CD8-positive, alpha-beta memory T cell (primary cell): ENCODE measurements at regions not wholly inside any gene's neighbourhood (a gene's known extent, or its start where the extent isn't known, plus 50 kb on each side); places are given as distances from the start of the nearest gene placed in this dataset.

Experiments used
- CTCF ChIA-PET: fragments of 350-600 bp; sonication (Branson Sonifier 250); formaldehyde crosslinking; loops from one replicate; lab custom pipeline; 2021; ENCODE audit warnings: antibody characterized with exemption; lab: Charles Lee
- POLR2A ChIA-PET: fragments of 350-600 bp; sonication (Branson Sonifier 250); formaldehyde crosslinking; loops from one replicate; lab custom pipeline; 2021; ENCODE audit warnings: antibody characterized with exemption; lab: Charles Lee
- DNase-seq, 5 donors: peaks; one replicate each; pipeline versions ENCODE4 v3.0.0 to v3.0.0-alpha.2; 2020 to 2022; ENCODE audit warnings: mixed read lengths in 1 of 5
- H3K27ac ChIP-seq: one replicate; pipeline ENCODE4 v1.7.0; 2013; ENCODE audit warnings: low read depth, mild to moderate bottlenecking, low read length, moderate library complexity
- H3K27me3 ChIP-seq: 2 replicates; pipeline ENCODE4 v1.7.0; 2013; ENCODE audit warnings: low read length, mild to moderate bottlenecking; ENCODE audit not compliant: insufficient read depth, poor library complexity, severe bottlenecking
- H3K36me3 ChIP-seq: 2 replicates; pipeline ENCODE4 v1.7.0; 2013; ENCODE audit warnings: mild to moderate bottlenecking, low read length, moderate library complexity; ENCODE audit not compliant: insufficient read depth
- H3K4me1 ChIP-seq: 2 replicates; pipeline ENCODE4 v1.7.0; 2013; ENCODE audit warnings: mild to moderate bottlenecking, low read length, moderate library complexity; ENCODE audit not compliant: insufficient read depth
- H3K4me3 ChIP-seq: 2 replicates; pipeline ENCODE4 v1.7.0; 2013; ENCODE audit warnings: mild to moderate bottlenecking, low read length
- H3K9me3 ChIP-seq: 2 replicates; pipeline ENCODE4 v1.7.0; 2013; ENCODE audit warnings: mild to moderate bottlenecking, low read length
- H3K27ac Mint-ChIP-seq, 8 donors: one replicate each; pipeline ENCODE4 v1.8.0; 2020 to 2021; ENCODE audit warnings: mixed read lengths in 8 of 8, mild to moderate bottlenecking in 6 of 8, inconsistent platforms in 3 of 8, moderate library complexity in 3 of 8
- H3K27me3 Mint-ChIP-seq, 2 donors: one replicate each; pipeline ENCODE4 v1.8.0; 2020 to 2021; ENCODE audit warnings: mixed read lengths in 2 of 2, mild to moderate bottlenecking in 1 of 2, moderate library complexity in 1 of 2
- H3K36me3 Mint-ChIP-seq, 3 donors: one replicate each; pipeline ENCODE4 v1.8.0; 2020 to 2021; ENCODE audit warnings: mixed read lengths in 3 of 3, inconsistent platforms in 1 of 3, mild to moderate bottlenecking in 1 of 3
- H3K4me1 Mint-ChIP-seq, 3 donors: one replicate each; pipeline ENCODE4 v1.8.0; 2020 to 2021; ENCODE audit warnings: mixed read lengths in 3 of 3, inconsistent platforms in 1 of 3, mild to moderate bottlenecking in 1 of 3
- H3K4me3 Mint-ChIP-seq, 7 donors: one replicate each; pipeline ENCODE4 v1.8.0; 2020 to 2021; ENCODE audit warnings: mixed read lengths in 7 of 7, mild to moderate bottlenecking in 6 of 7, moderate library complexity in 4 of 7, inconsistent platforms in 2 of 7
- H3K9me3 Mint-ChIP-seq, 5 donors: one replicate each; pipeline ENCODE4 v1.8.0; 2020 to 2022; ENCODE audit warnings: mixed read lengths in 5 of 5, mild to moderate bottlenecking in 3 of 5, moderate library complexity in 2 of 5, inconsistent platforms in 1 of 5

DNA sequence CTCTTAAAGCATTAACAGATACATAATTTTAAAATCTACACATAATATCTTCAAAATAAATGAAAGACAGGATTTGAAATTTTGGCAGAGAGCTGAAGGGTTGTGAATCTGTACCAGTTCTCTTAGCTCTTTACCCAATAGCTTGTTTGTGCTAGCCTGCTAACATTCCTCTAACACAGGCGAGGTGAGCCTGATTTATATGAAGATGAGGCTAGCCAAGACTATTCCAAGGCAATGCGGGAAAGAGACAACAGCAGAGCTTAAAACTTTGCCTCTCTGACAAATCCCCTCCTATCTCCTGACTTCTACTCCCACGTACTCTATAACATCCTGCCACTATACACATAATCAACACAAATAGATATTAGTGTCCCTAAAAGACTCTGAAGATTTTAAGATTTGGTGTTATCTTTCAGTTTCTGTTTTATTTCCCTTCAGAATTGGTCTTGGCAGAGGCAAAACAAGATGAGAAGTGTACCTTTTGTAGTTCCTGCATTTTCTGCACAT, 745.6 kb upstream of the ZNF608 start:
- H3K9me3 ChIP-seq, result no peaks in the 10 kb centered on the region
- Mint-ChIP-seq H3K9me3 (peaks cover 2 to 19% (median 7%) of the 10 kb centered on the region in 5 donors), H3K4me1 (no peaks in the 10 kb centered on the region), H3K4me3 (no peak overlapping the region), H3K36me3 (no peaks in the 10 kb centered on the region), H3K27ac (no peak overlapping the region), H3K27me3 (no peaks in the 10 kb centered on the region)
- H3K36me3 ChIP-seq, result no peaks in the 10 kb centered on the region
- POLR2A ChIA-PET, result no interaction called here
- CTCF ChIA-PET, result no interaction called here
- H3K4me1 ChIP-seq, result no peaks in the 10 kb centered on the region
- no peak for DNase-seq
- H3K4me3 ChIP-seq, result no peak overlapping the region
- H3K27ac ChIP-seq, result no peak overlapping the region
- no peaks in the 10 kb centered on the region for H3K27me3 ChIP-seq

DNA sequence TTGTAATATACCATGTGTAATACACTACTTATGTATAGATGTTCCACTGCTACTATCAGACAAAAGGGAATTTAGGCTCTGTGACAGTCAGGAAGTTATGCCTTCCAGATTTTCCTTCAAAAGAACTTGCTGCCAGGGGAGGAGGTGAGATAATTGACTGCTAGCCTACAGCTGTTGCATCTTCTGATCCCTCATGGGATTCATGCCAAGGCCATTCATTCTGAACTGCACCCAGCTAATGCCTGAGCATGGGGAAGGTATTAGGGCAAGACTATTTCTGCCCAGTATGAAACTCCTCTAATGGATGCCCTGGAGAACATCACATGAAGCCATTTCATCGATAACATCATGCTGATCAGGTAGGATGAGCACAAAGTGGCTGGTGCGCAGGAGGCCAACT, 746.5 kb upstream of the ZNF608 start:
- Mint-ChIP-seq H3K36me3 (no peaks in the 10 kb centered on the region), H3K9me3 (peaks cover 2 to 12% (median 5%) of the 10 kb centered on the region in 5 donors), H3K4me1 (no peaks in the 10 kb centered on the region), H3K4me3 (no peak overlapping the region), H3K27ac (no peak overlapping the region), H3K27me3 (no peaks in the 10 kb centered on the region)
- no peaks in the 10 kb centered on the region for H3K9me3 ChIP-seq
- H3K27ac ChIP-seq, result no peak overlapping the region
- H3K4me3 ChIP-seq, result no peak overlapping the region
- CTCF ChIA-PET, result no interaction called here
- H3K4me1 ChIP-seq, result no peaks in the 10 kb centered on the region
- DNase-seq, result no peak
- POLR2A ChIA-PET, result no interaction called here
- H3K27me3 ChIP-seq, result no peaks in the 10 kb centered on the region
- H3K36me3 ChIP-seq, result no peaks in the 10 kb centered on the region

DNA sequence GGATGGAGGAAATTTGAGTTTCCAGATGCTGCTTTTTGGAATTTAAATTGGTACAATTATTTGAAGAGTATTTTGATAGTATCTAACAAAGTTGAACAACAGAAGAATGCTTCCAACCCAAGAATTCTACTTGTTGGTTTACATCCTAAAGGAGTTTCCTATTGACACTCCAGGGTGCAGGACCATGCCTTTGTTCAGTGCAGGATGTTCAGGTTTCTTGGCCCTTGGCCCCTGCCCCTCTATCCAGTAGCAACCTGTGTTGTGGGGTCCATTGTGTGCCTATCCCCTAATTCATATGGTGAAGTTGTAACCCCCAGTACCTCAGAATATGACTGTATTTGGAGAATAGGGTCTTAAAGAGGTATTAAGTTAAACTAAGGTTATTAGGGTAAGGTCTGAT, 750.0 kb upstream of the ZNF608 start:
- no peak for DNase-seq
- no peak overlapping the region for H3K27ac Mint-ChIP-seq
- H3K27me3 ChIP-seq, result no peaks in the 10 kb centered on the region
- H3K4me3 Mint-ChIP-seq, result no peak overlapping the region
- no peaks in the 10 kb centered on the region for H3K4me1 Mint-ChIP-seq
- no peaks in the 10 kb centered on the region for H3K27me3 Mint-ChIP-seq
- H3K27ac ChIP-seq, result no peak overlapping the region
- no peaks in the 10 kb centered on the region for H3K9me3 ChIP-seq
- H3K4me1 ChIP-seq, result no peaks in the 10 kb centered on the region
- H3K9me3 Mint-ChIP-seq, result peaks cover 2 to 8% (median 3%) of the 10 kb centered on the region in 5 donors
- CTCF ChIA-PET, result no interaction called here
- POLR2A ChIA-PET, result no interaction called here
- H3K36me3 ChIP-seq, result no peaks in the 10 kb centered on the region
- H3K36me3 Mint-ChIP-seq, result no peaks in the 10 kb centered on the region
- no peak overlapping the region for H3K4me3 ChIP-seq

DNA sequence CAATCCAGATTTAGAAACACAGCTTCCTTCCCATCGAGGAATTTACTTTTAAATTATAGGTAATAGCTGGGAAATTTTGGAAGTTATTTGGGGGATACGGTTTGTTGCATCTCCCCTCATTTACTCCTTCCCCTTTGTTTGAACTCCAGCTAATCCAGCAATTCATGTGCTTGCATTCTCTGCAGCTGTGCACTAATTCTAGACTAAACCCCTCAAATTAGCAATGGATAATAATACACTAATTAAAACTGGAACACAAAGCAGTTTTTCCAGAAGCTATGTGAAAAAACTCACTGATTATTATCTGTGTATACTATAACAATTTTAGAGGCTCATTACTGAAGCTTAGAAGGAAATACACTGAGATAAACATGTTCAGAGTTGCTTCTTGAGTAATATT, 751.2 kb upstream of the ZNF608 start:
- POLR2A ChIA-PET, result no interaction called here
- Mint-ChIP-seq H3K4me1 (no peaks in the 10 kb centered on the region), H3K27ac (peak overlapping the region in 1 of 8 donors; percentile 37), H3K36me3 (no peaks in the 10 kb centered on the region), H3K27me3 (no peaks in the 10 kb centered on the region), H3K9me3 (peaks cover 0 to 11% (median 3%) of the 10 kb centered on the region in 5 donors), H3K4me3 (no peak overlapping the region)
- no peaks in the 10 kb centered on the region for H3K9me3 ChIP-seq
- H3K27ac ChIP-seq, result no peak overlapping the region
- H3K36me3 ChIP-seq, result no peaks in the 10 kb centered on the region
- H3K4me3 ChIP-seq, result no peak overlapping the region
- H3K27me3 ChIP-seq, result no peaks in the 10 kb centered on the region
- no peaks in the 10 kb centered on the region for H3K4me1 ChIP-seq
- CTCF ChIA-PET, result no interaction called here
- no peak for DNase-seq

DNA sequence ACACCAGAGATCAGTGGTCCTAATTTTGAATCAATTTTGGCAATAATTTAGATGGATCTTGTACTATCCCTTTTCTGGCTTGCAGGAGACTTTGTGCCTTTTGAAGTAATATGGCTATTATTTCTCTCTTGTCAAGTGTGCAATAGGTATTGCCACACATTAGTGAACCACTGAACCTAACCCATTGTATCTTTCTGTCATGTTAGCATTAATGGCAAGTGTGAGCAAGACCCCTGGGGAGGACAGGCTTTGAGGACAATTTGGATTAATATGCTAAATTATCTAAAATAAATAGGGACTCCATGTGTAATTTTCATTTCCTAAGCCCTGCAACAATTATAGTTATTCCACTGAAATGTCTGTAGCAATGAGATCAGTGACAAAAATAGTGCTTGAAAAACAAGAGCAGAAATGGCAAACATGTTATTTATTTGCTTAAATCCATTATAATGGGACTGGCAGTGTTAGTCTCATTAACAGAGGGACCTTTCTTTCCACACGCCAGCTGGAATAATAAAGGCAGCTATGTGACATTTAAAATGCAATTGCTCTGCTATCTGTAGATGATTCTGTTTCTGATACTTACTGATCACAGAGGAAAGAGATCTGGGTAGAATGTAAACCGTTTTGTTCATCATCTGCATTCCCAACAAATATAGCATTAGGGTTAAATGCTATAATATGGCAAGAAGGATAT, 753.3 kb upstream of the ZNF608 start:
- Histone ChIP-seq H3K27me3 (no peaks in the 10 kb centered on the region), H3K4me3 (no peak overlapping the region), H3K9me3 (no peaks in the 10 kb centered on the region), H3K4me1 (no peaks in the 10 kb centered on the region), H3K27ac (no peak overlapping the region), H3K36me3 (no peaks in the 10 kb centered on the region)
- ChIA-PET CTCF (no interaction called here), POLR2A (no interaction called here)
- Mint-ChIP-seq H3K4me3 (no peak overlapping the region), H3K36me3 (no peaks in the 10 kb centered on the region), H3K4me1 (no peaks in the 10 kb centered on the region), H3K27ac (no peak overlapping the region), H3K9me3 (peaks cover 0 to 15% (median 2%) of the 10 kb centered on the region in 5 donors), H3K27me3 (no peaks in the 10 kb centered on the region)
- DNase-seq, result no peak

- ChIA-PET POLR2A (no interaction called here), CTCF (no interaction called here)
- H3K27me3 ChIP-seq, result no peaks in the 10 kb centered on the region
- Mint-ChIP-seq H3K4me1 (no peaks in the 10 kb centered on the region), H3K27ac (no peak overlapping the region), H3K9me3 (peaks cover 0 to 11% (median 3%) of the 10 kb centered on the region in 5 donors), H3K27me3 (no peaks in the 10 kb centered on the region), H3K4me3 (no peak overlapping the region), H3K36me3 (no peaks in the 10 kb centered on the region)
- no peaks in the 10 kb centered on the region for H3K4me1 ChIP-seq
- H3K36me3 ChIP-seq, result no peaks in the 10 kb centered on the region
- DNase-seq, result no peak
- H3K9me3 ChIP-seq, result no peaks in the 10 kb centered on the region
- H3K27ac ChIP-seq, result no peak overlapping the region
- H3K4me3 ChIP-seq, result no peak overlapping the region
These were observed 755.0 kb upstream of the ZNF608 start for GRCh38 chr5:125501396-125501795.

DNA sequence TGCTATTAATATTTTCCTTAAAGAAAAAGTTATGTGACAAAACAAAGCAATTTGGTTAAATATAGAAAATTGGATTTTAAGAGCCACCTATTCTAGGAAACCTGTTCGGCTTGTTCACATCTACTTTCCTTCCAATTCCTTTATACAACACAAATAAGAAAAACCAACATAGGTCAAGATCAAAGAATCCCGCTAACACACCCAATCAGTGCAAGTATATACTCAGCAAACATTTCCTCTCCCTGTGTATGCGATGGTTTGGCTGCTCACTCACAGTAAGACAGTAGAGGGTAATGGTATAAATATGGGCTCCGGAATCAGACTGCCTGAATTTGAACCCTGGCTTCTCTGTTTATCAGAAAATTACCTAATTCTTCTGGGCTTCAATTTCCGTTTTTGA, 757.5 kb upstream of the ZNF608 start:
- DNase-seq, result no peak
- peaks cover 0 to 23% (median 3%) of the 10 kb centered on the region in 5 donors for H3K9me3 Mint-ChIP-seq
- no peaks in the 10 kb centered on the region for H3K4me1 Mint-ChIP-seq
- no peaks in the 10 kb centered on the region for H3K9me3 ChIP-seq
- H3K36me3 Mint-ChIP-seq, result no peaks in the 10 kb centered on the region
- ChIA-PET CTCF (no interaction called here), POLR2A (no interaction called here)
- no peak overlapping the region for H3K4me3 Mint-ChIP-seq
- H3K4me1 ChIP-seq, result no peaks in the 10 kb centered on the region
- no peak overlapping the region for H3K27ac ChIP-seq
- H3K27ac Mint-ChIP-seq, result no peak overlapping the region
- no peaks in the 10 kb centered on the region for H3K36me3 ChIP-seq
- no peak overlapping the region for H3K4me3 ChIP-seq
- H3K27me3 Mint-ChIP-seq, result no peaks in the 10 kb centered on the region
- no peaks in the 10 kb centered on the region for H3K27me3 ChIP-seq

DNA sequence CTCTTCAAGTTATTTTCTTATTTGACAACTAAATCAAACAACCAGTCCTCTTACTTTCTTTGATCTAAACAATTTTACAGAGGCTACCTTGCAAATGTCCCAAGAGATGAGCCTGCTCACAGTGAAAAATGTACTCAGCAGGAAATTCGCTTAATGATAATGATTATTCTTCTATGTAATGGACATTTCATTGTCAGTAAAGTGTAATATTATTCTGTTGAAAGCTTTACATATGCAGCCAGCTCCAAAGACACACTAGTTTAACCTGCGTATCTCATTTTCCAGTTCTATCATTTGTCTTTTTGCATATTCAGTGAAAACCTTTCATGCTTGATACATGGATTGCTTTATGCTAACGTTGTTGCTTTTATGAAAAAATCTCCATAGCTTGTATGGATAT, 758.7 kb upstream of the ZNF608 start:
- DNase-seq, result no peak
- Histone ChIP-seq H3K36me3 (no peaks in the 10 kb centered on the region), H3K27me3 (no peaks in the 10 kb centered on the region), H3K4me3 (no peak overlapping the region), H3K27ac (no peak overlapping the region), H3K9me3 (no peaks in the 10 kb centered on the region), H3K4me1 (no peaks in the 10 kb centered on the region)
- ChIA-PET POLR2A (no interaction called here), CTCF (no interaction called here)
- H3K4me1 Mint-ChIP-seq, result no peaks in the 10 kb centered on the region
- H3K4me3 Mint-ChIP-seq, result no peak overlapping the region
- no peak overlapping the region for H3K27ac Mint-ChIP-seq
- H3K27me3 Mint-ChIP-seq, result no peaks in the 10 kb centered on the region
- no peaks in the 10 kb centered on the region for H3K36me3 Mint-ChIP-seq
- H3K9me3 Mint-ChIP-seq, result peaks cover 0 to 29% (median 4%) of the 10 kb centered on the region in 5 donors
